NB4 (cell line): ENCODE measurements at regions not wholly inside any gene's neighbourhood (a gene's known extent, or its start where the extent isn't known, plus 50 kb on each side); places are given as distances from the start of the nearest gene placed in this dataset.

Experiments
- DNase-seq: peaks from one replicate; pipeline ENCODE4 v3.0.0; 2010; ENCODE audit warnings: low read depth
- H3K4me3 ChIP-seq: one replicate; pipeline ENCODE4 v1.5.1; 2011; ENCODE audit warnings: mild to moderate bottlenecking, low read depth, low read length, moderate library complexity
- MYC ChIP-seq: IDR thresholded peaks from 2 replicates; pipeline ENCODE4 v1.6.1; 2011; ENCODE audit warnings: low read depth, low read length
- POLR2A ChIP-seq: IDR thresholded peaks from 2 replicates; pipeline ENCODE4 v1.6.1; 2011; ENCODE audit warnings: mild to moderate bottlenecking; ENCODE audit not compliant: insufficient read length; ENCODE audit errors: extremely low read depth
- TF ChIP-seq, protein P1 (sequence below): IDR thresholded peaks from one replicate; pipeline ENCODE4 v1.5.1; 2012; ENCODE audit warnings: low read depth, low read length
- TF ChIP-seq, protein P2 (sequence below): IDR thresholded peaks from 2 replicates; pipeline ENCODE4 v1.6.1; 2011; ENCODE audit warnings: low read depth, low read length

DNA sequence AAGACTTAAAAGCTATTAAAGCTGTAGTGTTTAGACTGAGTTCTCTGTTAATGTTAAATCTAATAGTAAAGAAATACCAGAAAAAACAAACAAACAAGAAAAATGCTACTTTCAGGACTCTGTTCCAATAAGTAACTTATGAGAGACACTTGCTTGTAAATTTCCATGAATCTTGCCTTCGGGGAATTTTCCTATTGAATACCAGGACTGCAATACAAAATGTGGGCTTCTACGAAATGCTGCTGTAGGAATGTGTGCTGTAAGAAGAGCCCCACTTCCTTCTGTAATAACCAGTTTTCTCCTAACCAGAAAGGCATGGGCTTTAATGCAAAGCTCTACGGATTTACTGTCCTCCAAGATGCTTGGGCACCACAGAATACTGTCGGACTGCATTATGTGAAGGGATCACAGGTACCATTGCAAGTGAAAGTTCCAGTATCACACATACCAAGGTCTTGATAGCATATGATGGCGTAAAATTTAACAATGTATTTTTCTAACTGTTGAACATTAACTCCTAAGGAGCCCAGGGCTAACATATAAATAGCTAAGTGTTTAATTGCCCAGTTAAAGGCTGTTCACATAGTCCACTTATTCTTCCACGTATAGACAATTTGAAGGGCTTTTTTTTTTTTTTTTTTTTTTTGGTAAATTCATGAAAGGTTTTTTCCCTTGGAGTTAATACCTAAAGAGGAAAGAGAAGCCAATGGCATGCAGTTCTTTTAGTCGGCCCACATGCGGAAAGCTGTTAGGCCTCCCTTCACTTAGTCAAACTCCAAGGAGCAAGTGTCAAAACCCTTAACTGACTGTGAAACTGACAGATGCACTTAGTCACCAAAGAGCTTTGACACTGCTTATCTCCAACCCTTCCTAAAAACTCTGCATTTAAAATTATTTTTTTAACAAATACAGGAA lies 564.0 kb upstream of the POU3F3 start:
- no peak overlapping the region for H3K4me3 ChIP-seq
- no peak for TF ChIP-seq MYC
- TF ChIP-seq POLR2A = no peak
- TF ChIP-seq, protein P1, sequence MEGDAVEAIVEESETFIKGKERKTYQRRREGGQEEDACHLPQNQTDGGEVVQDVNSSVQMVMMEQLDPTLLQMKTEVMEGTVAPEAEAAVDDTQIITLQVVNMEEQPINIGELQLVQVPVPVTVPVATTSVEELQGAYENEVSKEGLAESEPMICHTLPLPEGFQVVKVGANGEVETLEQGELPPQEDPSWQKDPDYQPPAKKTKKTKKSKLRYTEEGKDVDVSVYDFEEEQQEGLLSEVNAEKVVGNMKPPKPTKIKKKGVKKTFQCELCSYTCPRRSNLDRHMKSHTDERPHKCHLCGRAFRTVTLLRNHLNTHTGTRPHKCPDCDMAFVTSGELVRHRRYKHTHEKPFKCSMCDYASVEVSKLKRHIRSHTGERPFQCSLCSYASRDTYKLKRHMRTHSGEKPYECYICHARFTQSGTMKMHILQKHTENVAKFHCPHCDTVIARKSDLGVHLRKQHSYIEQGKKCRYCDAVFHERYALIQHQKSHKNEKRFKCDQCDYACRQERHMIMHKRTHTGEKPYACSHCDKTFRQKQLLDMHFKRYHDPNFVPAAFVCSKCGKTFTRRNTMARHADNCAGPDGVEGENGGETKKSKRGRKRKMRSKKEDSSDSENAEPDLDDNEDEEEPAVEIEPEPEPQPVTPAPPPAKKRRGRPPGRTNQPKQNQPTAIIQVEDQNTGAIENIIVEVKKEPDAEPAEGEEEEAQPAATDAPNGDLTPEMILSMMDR = no peak
- TF ChIP-seq, protein P2, sequence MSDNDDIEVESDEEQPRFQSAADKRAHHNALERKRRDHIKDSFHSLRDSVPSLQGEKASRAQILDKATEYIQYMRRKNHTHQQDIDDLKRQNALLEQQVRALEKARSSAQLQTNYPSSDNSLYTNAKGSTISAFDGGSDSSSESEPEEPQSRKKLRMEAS = no peak
- DNase-seq = no peak

DNA sequence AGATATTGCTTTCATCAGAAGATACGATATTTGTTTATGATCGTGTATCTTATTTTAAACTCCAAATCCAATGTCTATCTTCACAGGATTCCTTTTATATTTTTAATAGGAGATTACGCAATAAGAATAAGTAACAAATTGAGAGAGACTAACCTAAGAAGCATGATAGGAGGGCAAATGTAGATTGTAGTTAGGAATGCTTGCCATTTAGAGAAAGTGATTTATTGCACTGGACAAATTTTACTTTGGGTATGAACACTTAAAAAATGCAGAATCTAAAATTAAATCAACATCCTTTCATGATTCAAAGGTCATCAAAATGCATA lies 563.4 kb upstream of the POU3F3 start:
- DNase-seq = no peak
- H3K4me3 ChIP-seq = no peak overlapping the region
- TF ChIP-seq MYC (no peak), POLR2A (no peak)
- TF ChIP-seq, protein P2 = no peak
- TF ChIP-seq, protein P1 = no peak

DNA sequence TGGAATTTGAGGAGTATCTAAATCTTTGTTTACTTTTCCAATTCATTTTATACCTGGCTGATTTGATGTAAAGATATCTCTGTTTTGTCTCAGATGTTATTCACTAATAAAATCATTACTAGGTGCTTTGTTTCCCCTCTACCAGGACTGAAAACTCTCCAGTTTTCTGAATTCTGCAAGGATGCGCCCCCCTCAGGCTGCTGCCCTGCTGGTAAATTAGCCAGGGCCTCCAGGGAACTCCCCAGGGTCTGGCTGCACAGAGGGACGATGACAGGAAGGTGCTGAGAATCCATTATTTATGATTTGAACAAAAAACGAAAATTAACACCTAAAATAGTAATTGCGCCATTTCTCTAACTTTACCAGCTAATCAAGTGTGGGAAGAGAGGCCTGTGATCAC lies 541.2 kb upstream of the POU3F3 start:
- TF ChIP-seq POLR2A (no peak), MYC (no peak)
- TF ChIP-seq, protein P2 = no peak
- TF ChIP-seq, protein P1 = no peak
- DNase-seq = no peak
- H3K4me3 ChIP-seq = no peak overlapping the region

DNA sequence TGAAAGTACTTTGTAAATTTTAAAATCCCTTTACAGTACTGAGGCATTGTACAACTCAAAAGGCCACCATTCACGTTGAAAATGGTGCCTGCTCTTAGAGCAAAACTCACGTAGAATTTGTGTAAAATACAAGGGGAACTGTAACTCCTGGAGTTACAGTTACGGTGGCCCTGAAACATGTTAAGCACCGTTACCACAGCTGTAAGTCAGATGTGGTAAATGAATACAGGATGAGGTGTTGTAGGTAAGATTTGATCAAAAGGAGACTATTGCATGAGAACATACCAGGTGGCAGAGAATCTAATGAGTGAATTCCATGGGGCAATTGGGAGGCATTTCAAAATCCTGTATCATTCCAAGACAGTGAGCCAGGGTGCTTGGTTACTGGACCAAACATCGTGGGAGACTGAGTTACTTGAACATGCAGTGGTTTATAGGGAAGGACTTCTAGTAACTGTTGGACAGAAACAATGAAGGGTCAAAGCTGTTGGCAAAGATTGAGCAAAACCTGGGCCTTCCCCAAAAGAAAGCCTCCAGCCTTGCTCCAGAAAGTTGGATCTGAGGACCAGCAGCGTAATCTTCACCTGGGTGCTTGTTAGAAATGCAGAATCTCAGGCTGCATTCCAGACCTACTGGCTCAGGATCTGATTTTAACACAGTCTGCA lies 535.8 kb upstream of the POU3F3 start:
- TF ChIP-seq MYC = no peak
- no peak for TF ChIP-seq POLR2A
- TF ChIP-seq, protein P2 = no peak
- TF ChIP-seq, protein P1 = no peak
- no peak overlapping the region for H3K4me3 ChIP-seq
- no peak for DNase-seq

DNA sequence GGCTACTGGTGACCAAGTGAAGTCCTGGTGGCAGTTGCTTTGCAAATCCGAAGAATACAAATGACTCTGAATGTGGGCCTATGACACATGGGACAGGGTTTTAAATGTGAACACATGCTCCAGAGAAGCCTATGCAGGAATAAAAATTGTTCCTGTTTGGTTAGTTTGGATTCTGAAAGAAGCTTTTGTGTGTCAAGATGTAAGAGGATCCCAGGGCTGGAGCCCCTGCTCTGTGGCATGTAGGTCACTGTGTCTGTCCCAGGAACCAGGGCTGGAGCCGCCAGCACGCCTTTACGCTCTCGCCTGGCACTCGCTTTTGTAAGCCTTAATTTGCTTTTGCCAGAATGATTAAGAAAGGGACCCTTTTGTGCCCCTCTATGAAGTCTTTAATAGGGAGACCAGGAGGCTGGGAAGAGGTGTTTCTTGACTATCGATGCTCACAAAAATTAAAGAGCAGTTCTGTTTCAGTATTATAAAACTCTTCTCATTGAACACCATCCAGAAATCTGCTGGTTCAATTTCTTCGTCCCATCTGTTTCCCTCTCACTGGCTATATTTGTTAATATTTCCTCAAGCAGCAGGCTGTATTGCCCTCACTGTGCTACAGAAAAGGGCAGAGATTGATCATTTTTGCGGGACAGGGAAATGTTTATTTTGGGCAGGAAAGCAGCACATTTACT lies 532.7 kb upstream of the POU3F3 start:
- DNase-seq = no peak
- TF ChIP-seq, protein P2 = no peak
- TF ChIP-seq, protein P1 = no peak
- H3K4me3 ChIP-seq = no peak overlapping the region
